ENCODE measurements at regions not wholly inside any gene's neighbourhood (a gene's known extent, or its start where the extent isn't known, plus 50 kb on each side); places are given as distances from the start of the nearest gene placed in this dataset.
A peak's percentile ranks its signal among the peaks of the same experiment; 100 is the strongest.

DNA sequence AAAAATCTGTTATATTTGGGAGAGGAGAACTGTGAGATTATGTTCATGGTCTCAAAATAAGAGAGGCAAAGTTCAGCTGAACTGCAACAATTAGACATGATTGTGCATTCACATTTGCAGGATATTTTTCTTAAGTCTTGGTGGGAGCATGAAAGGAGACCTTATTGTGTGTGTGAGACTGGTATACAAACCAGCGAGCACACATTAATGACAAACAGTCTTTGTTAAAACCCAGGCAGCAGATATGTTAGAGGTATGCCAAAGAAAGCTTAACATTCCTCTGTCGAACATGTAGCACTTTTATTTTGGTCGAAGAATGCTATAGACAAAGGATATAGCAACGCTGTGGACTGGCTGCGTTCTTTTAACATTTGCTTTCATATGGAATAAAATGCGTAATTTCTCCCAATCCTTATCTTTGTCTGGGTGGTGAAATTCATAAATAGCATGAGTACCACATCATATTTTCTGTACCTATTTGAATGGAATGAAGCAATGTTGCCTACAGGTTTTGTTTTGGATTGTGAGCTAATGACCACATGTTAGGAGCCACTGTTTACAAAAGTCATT, 88.4 kb downstream of the ICOS start:
- TF ChIP-seq, protein P1, sequence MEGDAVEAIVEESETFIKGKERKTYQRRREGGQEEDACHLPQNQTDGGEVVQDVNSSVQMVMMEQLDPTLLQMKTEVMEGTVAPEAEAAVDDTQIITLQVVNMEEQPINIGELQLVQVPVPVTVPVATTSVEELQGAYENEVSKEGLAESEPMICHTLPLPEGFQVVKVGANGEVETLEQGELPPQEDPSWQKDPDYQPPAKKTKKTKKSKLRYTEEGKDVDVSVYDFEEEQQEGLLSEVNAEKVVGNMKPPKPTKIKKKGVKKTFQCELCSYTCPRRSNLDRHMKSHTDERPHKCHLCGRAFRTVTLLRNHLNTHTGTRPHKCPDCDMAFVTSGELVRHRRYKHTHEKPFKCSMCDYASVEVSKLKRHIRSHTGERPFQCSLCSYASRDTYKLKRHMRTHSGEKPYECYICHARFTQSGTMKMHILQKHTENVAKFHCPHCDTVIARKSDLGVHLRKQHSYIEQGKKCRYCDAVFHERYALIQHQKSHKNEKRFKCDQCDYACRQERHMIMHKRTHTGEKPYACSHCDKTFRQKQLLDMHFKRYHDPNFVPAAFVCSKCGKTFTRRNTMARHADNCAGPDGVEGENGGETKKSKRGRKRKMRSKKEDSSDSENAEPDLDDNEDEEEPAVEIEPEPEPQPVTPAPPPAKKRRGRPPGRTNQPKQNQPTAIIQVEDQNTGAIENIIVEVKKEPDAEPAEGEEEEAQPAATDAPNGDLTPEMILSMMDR (conservative IDR thresholded peaks at IDR 0.05; ENCODE audit: low read length), result peak; percentile 32; the same call in 1 of the 2 replicates
- TF ChIP-seq EZH2phosphoT487 (IDR thresholded peaks at IDR 0.05; ENCODE audit: borderline replicate concordance, low read depth, low read length), result no peak
